ENCODE measurements at regions not wholly inside any gene's neighbourhood (a gene's known extent, or its start where the extent isn't known, plus 50 kb on each side); places are given as distances from the start of the nearest gene placed in this dataset.
"Not testable (repeated sequence)": the region's sequence is repeated elsewhere in the genome, so short reads cannot be mapped to it uniquely, and the experiment has no call there.

- DNase-seq (ENCODE audit: insufficient read length, low spot score) = no peak
- no peak for FAIRE-seq
- TF ChIP-seq CTCF (IDR thresholded peaks at IDR 0.05; ENCODE audit: insufficient read depth, missing control alignments) = no peak
These were observed 677.4 kb downstream of the PDCD6IP start for GRCh38 chr3:34475851-34476250.

DNA sequence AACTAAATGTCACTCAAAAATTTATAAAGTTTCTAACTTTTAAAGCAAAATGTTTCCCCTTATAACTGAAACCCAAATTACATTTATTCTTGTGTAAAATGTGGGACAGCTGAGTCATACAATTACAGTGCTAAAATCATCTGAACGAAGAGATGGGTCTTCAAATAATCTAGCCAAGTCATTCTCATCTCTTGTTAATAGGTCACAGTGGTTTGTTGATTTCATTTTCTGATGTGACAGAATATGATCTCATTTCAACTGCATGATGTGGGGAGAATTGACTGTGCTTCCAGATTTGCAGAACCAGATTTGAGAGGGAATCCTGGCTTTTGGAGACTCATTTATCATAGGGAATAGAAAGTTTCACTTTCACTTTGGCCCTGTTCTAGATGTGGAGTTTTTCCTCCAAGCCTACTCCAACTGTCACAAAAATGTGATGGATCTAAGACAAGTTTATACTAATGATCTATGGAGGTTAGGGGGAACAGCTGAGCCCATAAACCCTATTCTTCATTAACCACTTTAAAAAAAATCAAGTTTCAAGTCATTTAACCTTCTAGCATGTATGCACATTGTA lies 685.0 kb downstream of the PDCD6IP start:
- TF ChIP-seq CTCF (IDR thresholded peaks at IDR 0.05; ENCODE audit: insufficient read depth, missing control alignments) = no peak
- no peak for FAIRE-seq
- no peak for DNase-seq (ENCODE audit: insufficient read length, low spot score)

- TF ChIP-seq CTCF (IDR thresholded peaks at IDR 0.05; ENCODE audit: insufficient read depth, missing control alignments) = no peak
- DNase-seq (ENCODE audit: insufficient read length, low spot score) (no peak), FAIRE-seq (no peak)
These were observed 705.9 kb downstream of the PDCD6IP start for GRCh38 chr3:34504366-34504765.

DNA sequence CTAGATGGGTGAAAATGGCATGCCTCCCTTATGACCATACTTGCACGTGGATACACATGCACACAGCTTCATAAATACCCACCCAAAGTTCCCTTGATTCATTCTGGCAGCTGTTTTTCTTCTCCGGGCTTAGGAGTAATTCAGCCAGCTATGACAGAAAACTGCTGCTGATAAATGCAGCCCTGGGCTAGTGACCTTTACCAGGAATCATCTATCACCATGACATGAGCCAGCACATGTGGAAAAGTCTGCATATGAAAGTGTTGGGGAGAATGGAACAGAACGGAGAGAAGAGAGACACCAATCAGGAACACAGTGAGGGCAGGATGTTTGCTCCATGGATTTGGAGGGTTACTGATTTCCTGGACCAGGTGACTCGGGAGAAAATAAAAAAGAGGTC lies 706.3 kb downstream of the PDCD6IP start:
- FAIRE-seq = no peak

GRCh38 chr3:34508732-34509131 lies 710.3 kb downstream of the PDCD6IP start:
- FAIRE-seq (no peak), DNase-seq (ENCODE audit: insufficient read length, low spot score) (no peak)
- no peak for TF ChIP-seq CTCF (IDR thresholded peaks at IDR 0.05; ENCODE audit: insufficient read depth, missing control alignments)

More for the DNA sequence above, 706.3 kb downstream of the PDCD6IP start:
- no peak for TF ChIP-seq CTCF (IDR thresholded peaks at IDR 0.05; ENCODE audit: insufficient read depth, missing control alignments)
- DNase-seq (ENCODE audit: insufficient read length, low spot score) = no peak

- FAIRE-seq = no peak
- no peak for DNase-seq (ENCODE audit: insufficient read length, low spot score)
- no peak for TF ChIP-seq CTCF (IDR thresholded peaks at IDR 0.05; ENCODE audit: insufficient read depth, missing control alignments)
These were observed 713.5 kb downstream of the PDCD6IP start for GRCh38 chr3:34511891-34512290.

- not testable (repeated sequence) for FAIRE-seq; DNase-seq (ENCODE audit: insufficient read length, low spot score)
These were observed 720.6 kb downstream of the PDCD6IP start for GRCh38 chr3:34519008-34519407.

- DNase-seq (ENCODE audit: insufficient read length, low spot score) = no peak
- no peak for TF ChIP-seq CTCF (IDR thresholded peaks at IDR 0.05; ENCODE audit: insufficient read depth, missing control alignments)
- no peak for FAIRE-seq
These were observed 732.7 kb downstream of the PDCD6IP start for GRCh38 chr3:34531156-34531555.

Data from D721Med (cell line).